CD4-positive, alpha-beta T cell treated with Interleukin-1 beta for 1 hour (primary cell): ENCODE measurements at regions not wholly inside any gene's neighbourhood (a gene's known extent, or its start where the extent isn't known, plus 50 kb on each side); places are given as distances from the start of the nearest gene placed in this dataset.
A peak's percentile ranks its signal among the peaks of the same experiment; 100 is the strongest.
"Not testable (repeated sequence)": the region's sequence is repeated elsewhere in the genome, so short reads cannot be mapped to it uniquely, and the experiment has no call there.

ENCODE experiments used
- DNase-seq, 2 donors: peaks; one replicate each; pipeline ENCODE4 v3.0.0-alpha.2; 2020 to 2022

GRCh38 chr2:144638250-144638649, 118.3 kb upstream of the ZEB2 start:
- not testable (repeated sequence) for DNase-seq

GRCh38 chr2:144636860-144637259, 116.9 kb upstream of the ZEB2 start:
- DNase-seq, result peak in 1 of 2 donors; percentile 7

- DNase-seq, result no peak
Observed at GRCh38 chr2:144632809-144633208, 112.9 kb upstream of the ZEB2 start.

- DNase-seq, result no peak
Observed at GRCh38 chr2:144631636-144632035, 111.7 kb upstream of the ZEB2 start.

- no peak for DNase-seq
Observed at GRCh38 chr2:144630459-144631215, 110.7 kb upstream of the ZEB2 start.

GRCh38 chr2:144629935-144630334, 110.0 kb upstream of the ZEB2 start:
- DNase-seq, result no peak

GRCh38 chr2:144628566-144628965, 108.6 kb upstream of the ZEB2 start:
- no peak for DNase-seq

GRCh38 chr2:144625626-144626025, 105.7 kb upstream of the ZEB2 start:
- no peak for DNase-seq

- no peak for DNase-seq
Observed at GRCh38 chr2:144625226-144625625, 105.3 kb upstream of the ZEB2 start.

- no peak for DNase-seq
Observed at GRCh38 chr2:144624451-144624850, 104.5 kb upstream of the ZEB2 start.

- not testable (repeated sequence) for DNase-seq
Observed at GRCh38 chr2:144622373-144622772, 102.5 kb upstream of the ZEB2 start.

GRCh38 chr2:144621266-144621665, 101.3 kb upstream of the ZEB2 start:
- DNase-seq, result no peak

- DNase-seq, result no peak
Observed at GRCh38 chr2:144619760-144620159, 99.8 kb upstream of the ZEB2 start.

- not testable (repeated sequence) for DNase-seq
Observed at GRCh38 chr2:144617171-144617570, 97.3 kb upstream of the ZEB2 start.

- no peak for DNase-seq
Observed at GRCh38 chr2:144615866-144616565, 96.1 kb upstream of the ZEB2 start.

GRCh38 chr2:144607891-144608521, 88.1 kb upstream of the ZEB2 start:
- DNase-seq, result peak; percentile 15 to 51

- no peak for DNase-seq
Observed at GRCh38 chr2:144607099-144607498, 87.2 kb upstream of the ZEB2 start.

- no peak for DNase-seq
Observed at GRCh38 chr2:144606466-144607095, 86.7 kb upstream of the ZEB2 start.

GRCh38 chr2:144605231-144605840, 85.4 kb upstream of the ZEB2 start:
- no peak for DNase-seq

- no peak for DNase-seq
Observed at GRCh38 chr2:144603334-144603733, 83.4 kb upstream of the ZEB2 start.

GRCh38 chr2:144598906-144599305, 79.0 kb upstream of the ZEB2 start:
- peak in 1 of 2 donors; percentile 17 for DNase-seq

GRCh38 chr2:144597894-144598593, 78.1 kb upstream of the ZEB2 start:
- DNase-seq, result peak in 1 of 2 donors; percentile 25
